ENCODE measurements at regions not wholly inside any gene's neighbourhood (a gene's known extent, or its start where the extent isn't known, plus 50 kb on each side); places are given as distances from the start of the nearest gene placed in this dataset.

GRCh38 chr1:177812650-177813049 is 157.2 kb downstream of the SEC16B start:
- Histone ChIP-seq H3K4me2 (ENCODE audit: low read depth, low read length) (no peak overlapping the region), H2AFZ (replicated peaks; ENCODE audit: low read length, poor library complexity) (no peak overlapping the region), H2BK120ac (ENCODE audit: low read depth, low read length) (no peak overlapping the region), H3K18ac (ENCODE audit: low read depth, low read length) (no peak overlapping the region), H4K91ac (ENCODE audit: insufficient read depth, low read depth, low read length) (no peak overlapping the region), H4K5ac (ENCODE audit: low read depth, low read length) (no peak overlapping the region), H3K79me1 (ENCODE audit: low read depth in 1 of 2, low read length in 2 of 2) (no peaks in the 10 kb centered on the region), H3K4ac (ENCODE audit: low read depth, low read length) (no peak overlapping the region), H3K23ac (ENCODE audit: low read depth, low read length) (no peak overlapping the region), H4K20me1 (ENCODE audit: insufficient read depth, low read length) (no peaks in the 10 kb centered on the region), H3K9ac (ENCODE audit: low read depth, low read length) (no peak overlapping the region), H3K9me1 (ENCODE audit: insufficient read depth, low read length) (no peaks in the 10 kb centered on the region), H3K14ac (replicated peaks; ENCODE audit: low read depth, low read length) (no peak overlapping the region), H3K36me3 (ENCODE audit: control insufficient read depth, insufficient read depth, low read length) (no peaks in the 10 kb centered on the region), H3K27me3 (ENCODE audit: control insufficient read depth, insufficient read depth, low read length) (peaks cover 5% of the 10 kb centered on the region), H3K27ac (ENCODE audit: insufficient read depth, low read length) (no peak overlapping the region), H3K4me1 (ENCODE audit: control insufficient read depth, insufficient read depth, low read length) (no peaks in the 10 kb centered on the region), H2BK15ac (ENCODE audit: low read depth, low read length) (no peak overlapping the region), H2AK5ac (ENCODE audit: low read depth, low read length) (no peak overlapping the region), H3K4me3 (ENCODE audit: insufficient read depth, low read depth, low read length) (no peak overlapping the region), H4K8ac (ENCODE audit: low read depth in 2 of 2, low read length in 2 of 2) (no peak overlapping the region), H2BK5ac (ENCODE audit: low read depth, low read length, poor library complexity, severe bottlenecking) (no peak overlapping the region), H2BK20ac (ENCODE audit: low read depth, low read length) (no peak overlapping the region), H3K9me3 (ENCODE audit: control insufficient read depth, insufficient read depth, low read length) (no peaks in the 10 kb centered on the region), H3K56ac (ENCODE audit: extremely low read depth, insufficient read depth, low read length) (no peak overlapping the region), H2AK9ac (replicated peaks; ENCODE audit: low read depth, low read length, poor library complexity) (no peak overlapping the region)
- DNase-seq: no peak
- 89% methylated on average over 10 of the region's 13 CpGs; no CpG with 5 or more reads in 1 of the 2 experiments for WGBS, 2 experiments (ENCODE audit: extremely low coverage in 2 of 2, insufficient read length in 1 of 2)
- no peak for TF ChIP-seq CEBPB (IDR thresholded peaks at IDR 0.05; ENCODE audit: low read depth, low read length)
- TF ChIP-seq MAZ (IDR thresholded peaks at IDR 0.05; ENCODE audit: borderline replicate concordance, low read depth, low read length): no peak
- no peak for TF ChIP-seq CTCF (conservative IDR thresholded peaks at IDR 0.05; ENCODE audit: low read depth, low read length)
- no peak for TF ChIP-seq RAD21 (IDR thresholded peaks at IDR 0.05; ENCODE audit: low read length)
- TF ChIP-seq RCOR1 (IDR thresholded peaks at IDR 0.05; ENCODE audit: insufficient replicate concordance, low read length): no peak
- no peak for TF ChIP-seq USF2 (IDR thresholded peaks at IDR 0.05; ENCODE audit: low read depth, low read length)
- TF ChIP-seq SMC3 (IDR thresholded peaks at IDR 0.05; ENCODE audit: low read depth, low read length): no peak
- no peak for TF ChIP-seq CHD1 (IDR thresholded peaks at IDR 0.05; ENCODE audit: low read depth, low read length)
- TF ChIP-seq RFX5 (IDR thresholded peaks at IDR 0.05; ENCODE audit: low read depth, low read length): no peak
- TF ChIP-seq BHLHE40 (IDR thresholded peaks at IDR 0.05; ENCODE audit: low read depth, low read length): no peak
- TF ChIP-seq MAFK (IDR thresholded peaks at IDR 0.05; ENCODE audit: low read depth, low read length): no peak
- no peak for TF ChIP-seq MXI1 (IDR thresholded peaks at IDR 0.05; ENCODE audit: borderline replicate concordance, low read depth, low read length)
- no peak for TF ChIP-seq ELK1 (IDR thresholded peaks at IDR 0.05; ENCODE audit: borderline replicate concordance, low read depth, low read length)
- TF ChIP-seq NFE2L2 (IDR thresholded peaks at IDR 0.05; ENCODE audit: low read depth, low read length): no peak
- no peak for TF ChIP-seq FOS (IDR thresholded peaks at IDR 0.05; ENCODE audit: low read depth, low read length)
- TF ChIP-seq POLR2A (IDR thresholded peaks at IDR 0.05; ENCODE audit: low read depth, low read length): no peak
- POLR2A ChIA-PET (ENCODE audit: unreplicated experiment): no interaction called here
- intact Hi-C loops (cut with micrococcal nuclease) (no loop called here), dilution Hi-C loops (cut with HindIII; ENCODE audit: low sequenced_read_pairs, unreplicated experiment) (no loop called here), in situ Hi-C loops (cut with MboI; ENCODE audit: low sequenced_read_pairs) (no loop called here)
- CTCF ChIA-PET: no interaction called here
- ATAC-seq (ENCODE audit: low read depth): no peak
- no TSS peak for BruUV-seq (replicated peaks)
